Nucleus accumbens (tissue), 56 donors: ENCODE measurements at regions not wholly inside any gene's neighbourhood (a gene's known extent, or its start where the extent isn't known, plus 50 kb on each side); places are given as distances from the start of the nearest gene placed in this dataset.
"Not testable (repeated sequence)": the region's sequence is repeated elsewhere in the genome, so short reads cannot be mapped to it uniquely, and the experiment has no call there.

ENCODE experiments used
- DNase-seq, 56 donors: peaks; one replicate each; lab custom pipeline; 2025; lab: John Stamatoyannopoulos, UW

DNA sequence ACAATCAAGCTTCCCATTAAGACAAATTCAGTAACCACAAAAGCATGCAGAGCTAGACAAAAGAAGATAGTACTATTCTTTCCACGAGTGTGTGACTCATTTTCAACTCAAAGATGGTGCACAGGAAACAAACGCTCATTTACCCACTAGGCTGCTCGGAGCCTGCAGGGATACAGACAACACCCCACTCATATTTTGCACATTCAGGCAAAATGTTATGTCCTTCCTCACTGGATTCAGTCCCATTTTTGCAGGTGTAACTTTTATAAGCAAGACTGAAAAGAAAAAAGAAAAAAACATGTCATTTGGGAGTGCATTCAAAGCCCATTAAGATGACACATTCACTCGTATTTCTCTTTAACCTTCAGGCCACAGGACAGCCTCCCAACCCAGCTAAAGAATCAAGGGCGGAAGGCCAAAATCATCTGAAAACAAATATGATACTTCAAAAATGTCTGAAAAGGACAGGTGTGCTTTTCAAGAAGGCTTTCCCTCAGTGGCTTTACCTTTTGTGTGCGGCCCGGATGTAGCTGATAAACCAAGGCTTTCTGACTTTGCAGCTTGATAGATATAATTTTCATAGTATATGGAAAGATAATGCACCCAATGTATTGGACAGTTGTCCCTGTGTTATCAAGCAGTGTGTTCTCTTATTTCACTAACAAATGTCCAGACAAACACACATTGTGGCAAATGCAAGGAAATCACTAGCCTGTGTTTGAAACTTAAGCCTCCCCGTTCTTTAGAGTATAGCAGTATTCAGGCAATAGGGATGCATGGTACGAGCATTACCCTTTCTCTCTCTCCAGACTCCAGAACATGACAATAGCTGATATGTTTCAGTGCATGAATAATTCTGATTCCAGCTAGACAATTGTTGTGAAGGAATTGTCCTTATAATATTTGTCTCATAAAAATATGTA is 147.8 kb upstream of the KRR1 start:
- DNase-seq = peak in 20 of 56 donors; percentile 2 to 46 (median 16)

- no peak for DNase-seq
These were observed 146.9 kb upstream of the KRR1 start for GRCh38 chr12:75658286-75658685.

- DNase-seq = no peak
These were observed 146.4 kb upstream of the KRR1 start for GRCh38 chr12:75657831-75658230.

DNA sequence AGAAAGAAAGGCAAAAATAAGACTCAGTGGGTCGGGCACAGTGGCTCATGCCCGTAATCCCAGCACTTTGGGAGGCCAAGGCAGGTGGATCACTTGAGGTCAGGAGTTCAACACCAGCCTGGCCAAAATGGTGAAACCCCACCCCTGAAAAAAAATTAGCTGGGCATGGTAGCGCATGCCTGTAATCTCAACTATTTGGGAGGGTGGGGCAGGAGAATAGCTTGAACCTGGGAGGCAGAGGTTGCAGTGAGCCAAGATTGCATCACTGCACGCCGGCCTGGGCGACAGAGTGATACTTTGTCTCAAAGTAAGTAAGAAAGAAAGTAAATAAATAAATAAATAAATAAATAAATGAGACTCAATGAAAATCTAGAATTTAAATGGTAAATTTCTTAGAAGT is 145.9 kb upstream of the KRR1 start:
- DNase-seq = not testable (repeated sequence)

- no peak for DNase-seq
These were observed 145.2 kb upstream of the KRR1 start for GRCh38 chr12:75656648-75657047.

- no peak for DNase-seq
These were observed 144.8 kb upstream of the KRR1 start for GRCh38 chr12:75656210-75656609.

- DNase-seq = no peak
These were observed 144.0 kb upstream of the KRR1 start for GRCh38 chr12:75655315-75655806.

DNA sequence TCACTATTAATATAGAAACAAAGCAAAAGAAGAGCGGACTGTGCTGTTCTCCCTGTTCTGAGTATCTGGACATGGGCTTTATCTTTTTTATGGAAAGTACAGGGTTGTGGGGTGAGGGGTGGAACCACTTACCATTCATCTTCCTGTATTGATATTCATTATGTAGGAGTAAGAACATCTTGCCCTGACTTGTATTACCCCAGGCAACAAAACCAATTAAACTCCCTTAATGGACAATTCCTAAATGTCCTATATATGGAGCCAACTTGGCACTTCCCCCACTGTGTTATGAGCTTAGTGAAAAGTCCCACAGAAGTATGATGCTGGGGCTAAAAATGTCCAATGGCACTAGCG is 139.9 kb upstream of the KRR1 start:
- no peak for DNase-seq

DNA sequence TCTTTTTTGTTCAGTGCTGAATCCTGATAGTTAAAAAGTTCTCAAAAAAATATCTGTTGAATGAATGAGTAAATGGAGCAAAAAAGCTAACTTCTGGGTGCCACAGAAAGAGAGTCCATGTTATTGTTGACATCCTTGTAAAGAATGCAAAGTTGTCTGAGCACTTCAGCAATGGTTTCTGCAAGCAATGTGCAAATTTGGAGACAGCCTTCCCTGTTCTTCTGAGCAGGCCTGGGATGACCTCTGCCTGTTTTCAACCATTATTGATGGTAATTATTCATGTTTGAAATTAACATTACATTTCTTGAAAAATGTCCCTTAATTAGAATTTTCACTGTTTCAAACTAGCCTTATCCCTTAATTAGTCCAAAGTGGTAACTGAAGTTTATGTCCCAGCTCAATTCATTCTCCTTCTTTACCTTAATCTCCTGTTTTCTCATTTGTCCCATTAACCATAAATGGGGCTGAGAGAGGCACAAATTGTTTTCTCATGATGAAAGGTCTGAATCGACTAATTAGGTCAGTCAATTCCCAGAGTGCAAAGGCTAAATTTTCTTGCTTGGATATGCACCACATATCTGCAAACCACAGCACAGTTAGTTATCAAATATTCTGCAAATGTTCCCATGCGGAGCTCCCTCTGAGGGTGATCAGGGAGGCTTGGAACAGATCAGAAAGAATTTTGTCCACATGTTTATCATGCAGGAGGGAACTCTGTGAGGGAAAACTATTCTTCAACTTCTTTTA is 139.4 kb upstream of the KRR1 start:
- no peak for DNase-seq

GRCh38 chr12:75650100-75650499 is 138.7 kb upstream of the KRR1 start:
- no peak for DNase-seq

- DNase-seq = no peak
These were observed 137.4 kb upstream of the KRR1 start for GRCh38 chr12:75648856-75649255.

- DNase-seq = no peak
These were observed 135.2 kb upstream of the KRR1 start for GRCh38 chr12:75646329-75647210.

DNA sequence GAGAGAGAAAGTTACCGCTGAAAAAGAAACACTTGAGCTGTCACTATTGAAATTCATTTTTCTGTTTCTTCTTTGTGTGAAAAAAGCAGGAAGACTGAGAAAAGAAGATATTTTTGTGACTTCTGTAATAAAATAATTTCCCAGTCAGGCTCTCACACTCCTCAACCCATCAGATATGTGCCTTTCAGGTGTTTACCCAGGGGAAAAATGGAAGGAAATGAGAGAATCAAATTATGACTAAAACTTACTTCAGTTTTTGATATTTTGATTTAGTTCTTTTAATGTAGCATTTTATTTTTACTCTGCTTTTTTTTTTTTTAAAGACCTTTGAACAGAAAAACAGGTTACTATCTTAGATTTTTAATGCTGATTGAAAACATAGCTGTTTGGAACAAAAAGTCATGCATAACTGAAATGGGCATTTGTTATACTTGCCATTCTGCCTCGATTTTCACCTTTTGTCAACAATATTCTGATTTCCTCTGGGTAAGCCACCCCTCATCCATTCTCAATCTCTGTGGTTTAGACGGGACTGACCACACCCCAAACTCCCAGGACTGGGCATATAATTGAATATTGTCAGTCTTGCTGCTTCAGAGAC is 133.2 kb upstream of the KRR1 start:
- DNase-seq = no peak

DNA sequence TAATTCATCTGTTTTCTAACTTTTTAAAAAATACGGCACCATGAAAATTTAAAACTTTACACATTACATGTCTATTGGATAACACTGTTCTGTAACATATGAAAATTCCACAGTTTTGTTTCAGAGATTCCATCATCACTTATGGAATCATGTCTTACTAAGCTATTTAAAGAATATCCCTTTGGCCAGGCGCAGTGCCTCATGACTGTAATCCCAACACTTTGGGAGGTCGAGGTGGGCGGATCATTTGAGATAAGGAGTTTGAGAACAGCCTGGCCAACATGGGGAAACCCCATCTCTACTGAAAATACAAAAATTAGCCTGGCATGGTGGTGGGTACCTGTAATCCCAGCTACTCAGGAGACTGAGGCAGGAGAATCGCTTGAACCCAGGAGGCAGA is 131.7 kb upstream of the KRR1 start:
- not testable (repeated sequence) for DNase-seq

DNA sequence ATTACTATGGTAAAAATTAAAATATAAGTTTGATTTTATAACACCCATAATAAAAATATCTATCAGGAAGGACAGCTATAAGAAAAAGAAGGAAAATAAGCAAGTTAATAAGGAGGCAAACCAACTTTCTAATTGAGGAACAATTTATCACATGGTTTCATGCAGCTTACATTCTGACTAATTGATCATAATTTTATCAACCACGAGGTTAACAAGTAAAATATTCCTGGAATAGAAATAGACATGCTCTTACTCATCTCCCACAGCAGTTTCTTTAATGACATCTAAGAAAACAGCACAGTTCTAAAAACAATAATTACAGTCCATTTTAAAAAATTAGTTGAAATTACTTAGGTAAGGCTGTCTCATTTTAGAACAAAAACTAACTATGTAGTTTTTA is 130.8 kb upstream of the KRR1 start:
- DNase-seq = no peak

GRCh38 chr12:75641031-75641780 is 129.8 kb upstream of the KRR1 start:
- no peak for DNase-seq

GRCh38 chr12:75638792-75639191 is 127.4 kb upstream of the KRR1 start:
- no peak for DNase-seq

DNA sequence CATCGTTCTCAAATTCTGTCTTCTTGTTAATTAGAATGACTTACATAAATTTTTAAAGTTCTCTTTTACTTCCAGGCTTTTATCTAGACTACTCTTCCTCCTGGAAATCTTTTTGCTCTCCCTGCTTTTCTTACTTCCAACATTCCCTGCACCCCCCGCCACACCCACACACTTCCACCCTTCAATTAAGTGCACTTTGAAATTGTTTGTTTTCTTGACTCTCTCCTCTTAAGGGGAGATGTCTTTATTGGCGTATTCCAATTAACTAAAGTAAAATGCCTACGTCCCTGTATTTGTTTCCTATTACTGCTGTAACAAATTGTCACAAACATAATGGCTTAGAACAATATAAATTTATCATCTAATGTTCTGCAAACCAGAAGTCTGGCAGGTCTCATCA is 125.2 kb upstream of the KRR1 start:
- no peak for DNase-seq

DNA sequence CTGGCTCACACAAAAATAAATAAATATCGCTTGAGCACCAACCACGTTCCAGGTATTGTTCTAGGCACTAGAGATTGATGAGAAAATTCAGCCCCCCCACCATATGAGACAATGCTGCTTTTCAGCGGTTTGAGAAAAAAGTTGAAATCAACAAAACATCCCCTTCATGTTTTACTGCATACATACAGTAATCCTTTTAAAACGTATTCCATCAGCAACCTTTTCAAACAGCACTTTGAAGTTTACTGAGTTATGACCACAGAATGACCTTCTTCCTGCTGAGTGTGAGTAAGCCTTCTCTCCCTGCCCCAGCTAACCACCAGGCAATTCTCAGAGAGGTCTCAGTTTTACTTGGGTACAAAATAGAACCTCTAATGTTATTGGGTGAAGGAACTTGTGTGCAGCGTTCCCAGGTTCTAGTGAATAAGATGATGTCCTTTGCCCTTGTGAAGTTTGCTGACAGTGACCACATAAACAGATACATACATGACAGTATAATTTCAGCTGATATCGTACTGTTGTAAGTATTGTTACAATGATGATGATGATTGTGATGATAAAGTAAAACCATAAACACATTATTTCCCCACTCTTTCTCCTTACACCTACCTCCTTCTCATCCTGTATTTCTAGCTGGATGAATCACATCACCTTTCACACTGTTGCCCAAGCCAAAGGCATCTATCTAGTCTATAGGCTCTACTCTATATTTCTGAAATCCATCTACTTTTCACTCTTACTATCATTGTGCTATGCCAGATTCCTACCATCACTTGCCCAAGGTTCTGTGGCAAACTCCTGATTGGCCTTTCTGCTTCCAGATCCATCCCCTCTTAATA is 124.4 kb upstream of the KRR1 start:
- DNase-seq = no peak
